WTC11 (cell line): ENCODE measurements at regions not wholly inside any gene's neighbourhood (a gene's known extent, or its start where the extent isn't known, plus 50 kb on each side); places are given as distances from the start of the nearest gene placed in this dataset.

Source experiments
- ATAC-seq: fragments of 200-7000 bp; cut with Tn5 transposase; 2 replicates; pipeline ENCODE4 v1.10.0; 2021; ENCODE audit warnings: mild to moderate bottlenecking, moderate library complexity
- CTCF ChIA-PET: fragments of 300-600 bp; sonication (Branson Sonifier 250); formaldehyde crosslinking; loops from one replicate; lab custom pipeline; 2021; ENCODE audit warnings: antibody characterized with exemption; lab: Charles Lee
- POLR2A ChIA-PET: fragments of 350-600 bp; sonication (Branson Sonifier 250); formaldehyde crosslinking; loops from one replicate; lab custom pipeline; 2021; ENCODE audit warnings: antibody characterized with exemption; lab: Charles Lee
- DNase-seq: peaks from one replicate; pipeline ENCODE4 v3.0.0; 2021; ENCODE audit warnings: low spot score
- H3K27ac Mint-ChIP-seq: 2 replicates; pipeline ENCODE4 v1.8.0; 2021; ENCODE audit warnings: mixed read lengths
- H3K27me3 Mint-ChIP-seq: 2 replicates; pipeline ENCODE4 v1.8.0; 2021; ENCODE audit warnings: low read depth, mild to moderate bottlenecking, moderate library complexity, mixed read lengths
- H3K36me3 Mint-ChIP-seq: 2 replicates; pipeline ENCODE4 v1.8.0; 2021; ENCODE audit warnings: mixed read lengths
- H3K4me1 Mint-ChIP-seq: 2 replicates; pipeline ENCODE4 v1.8.0; 2022; ENCODE audit warnings: mixed read lengths
- H3K4me3 Mint-ChIP-seq: 2 replicates; pipeline ENCODE4 v1.8.0; 2021; ENCODE audit warnings: mild to moderate bottlenecking, moderate library complexity, mixed read lengths
- H3K9me3 Mint-ChIP-seq: 2 replicates; pipeline ENCODE4 v1.8.0; 2021; ENCODE audit warnings: mixed read lengths
- ATF1 ChIP-seq: sonication (generic); formaldehyde crosslinking; IDR thresholded peaks from 2 replicates; pipeline ENCODE4 v1.8.1; 2023; ENCODE audit warnings: mild to moderate bottlenecking, moderate library complexity, missing genetic modification reagents
- FOXK1 ChIP-seq: sonication (generic); formaldehyde crosslinking; IDR thresholded peaks from 2 replicates; pipeline ENCODE4 v1.8.0; 2022; ENCODE audit warnings: mild to moderate bottlenecking, moderate library complexity, missing genetic modification reagents
- FOXP1 ChIP-seq: sonication (generic); formaldehyde crosslinking; IDR thresholded peaks from 2 replicates; pipeline ENCODE4 v1.8.0; 2022; ENCODE audit warnings: missing genetic modification reagents, mild to moderate bottlenecking, moderate library complexity, borderline replicate concordance
- GABPB1 ChIP-seq: sonication (generic); formaldehyde crosslinking; IDR thresholded peaks from 2 replicates; pipeline ENCODE4 v1.8.1; 2023; ENCODE audit warnings: mild to moderate bottlenecking, missing genetic modification reagents
- GTF2I ChIP-seq: fragments of 250-450 bp; sonication (Bioruptor Pico); conservative IDR thresholded peaks from 2 replicates; pipeline ENCODE4 v1.4.0; 2021; ENCODE audit warnings: mild to moderate bottlenecking
- HMGA2 ChIP-seq: fragments of 250-450 bp; sonication (Bioruptor Pico); IDR thresholded peaks from 2 replicates; pipeline ENCODE4 v1.4.0; 2021; ENCODE audit warnings: mild to moderate bottlenecking, moderate library complexity
- KAT7 ChIP-seq: sonication (generic); formaldehyde crosslinking; IDR thresholded peaks from 2 replicates; pipeline ENCODE4 v1.8.1; 2023; ENCODE audit warnings: missing genetic modification reagents, mild to moderate bottlenecking, borderline replicate concordance
- NFATC4 ChIP-seq: fragments of 250-450 bp; sonication (Bioruptor Pico); IDR thresholded peaks from 2 replicates; pipeline ENCODE4 v1.9.0; 2021; ENCODE audit warnings: mild to moderate bottlenecking
- NR2C2 ChIP-seq: sonication (generic); formaldehyde crosslinking; IDR thresholded peaks from 2 replicates; pipeline ENCODE4 v1.8.0; 2022; ENCODE audit warnings: mild to moderate bottlenecking, missing genetic modification reagents
- NR3C1 ChIP-seq: sonication (generic); formaldehyde crosslinking; conservative IDR thresholded peaks from 2 replicates; pipeline ENCODE4 v1.8.1; 2023; ENCODE audit warnings: low read depth, mild to moderate bottlenecking, missing genetic modification reagents
- PRRX2 ChIP-seq: fragments of 250-450 bp; sonication (Bioruptor Pico); IDR thresholded peaks from 2 replicates; pipeline ENCODE4 v1.8.0; 2021; ENCODE audit warnings: mild to moderate bottlenecking
- SP1 ChIP-seq: sonication (generic); formaldehyde crosslinking; conservative IDR thresholded peaks from 2 replicates; pipeline ENCODE4 v1.8.1; 2022; ENCODE audit warnings: missing genetic modification reagents
- ZNF121 ChIP-seq: sonication (generic); formaldehyde crosslinking; IDR thresholded peaks from 2 replicates; pipeline ENCODE4 v1.8.0; 2023; ENCODE audit warnings: missing genetic modification reagents
- ZNF263 ChIP-seq: sonication (generic); formaldehyde crosslinking; IDR thresholded peaks from 2 replicates; pipeline ENCODE4 v1.8.1; 2022; ENCODE audit warnings: low read depth, mild to moderate bottlenecking, moderate library complexity, missing genetic modification reagents
- ZNF423 ChIP-seq: fragments of 250-450 bp; sonication (Bioruptor Pico); IDR thresholded peaks from 2 replicates; pipeline ENCODE4 v2.1.2; 2022; ENCODE audit warnings: mild to moderate bottlenecking, moderate library complexity
- TF ChIP-seq, protein P1 (sequence below): sonication (generic); formaldehyde crosslinking; IDR thresholded peaks from 2 replicates; pipeline ENCODE4 v1.8.0; 2023; ENCODE audit warnings: missing genetic modification reagents, mild to moderate bottlenecking, borderline replicate concordance
- TF ChIP-seq, protein P2 (sequence below): sonication (generic); formaldehyde crosslinking; IDR thresholded peaks from 2 replicates; pipeline ENCODE4 v1.8.1; 2023; ENCODE audit warnings: mild to moderate bottlenecking, missing genetic modification reagents
- TF ChIP-seq, protein P3 (sequence below): sonication (generic); formaldehyde crosslinking; IDR thresholded peaks from 2 replicates; pipeline ENCODE4 v1.8.0; 2022; ENCODE audit warnings: mild to moderate bottlenecking, missing genetic modification reagents
- TF ChIP-seq, protein P4 (sequence below): sonication (generic); formaldehyde crosslinking; IDR thresholded peaks from 2 replicates; pipeline ENCODE4 v1.8.1; 2022; ENCODE audit warnings: mild to moderate bottlenecking, missing genetic modification reagents, moderate library complexity, borderline replicate concordance
- TF ChIP-seq, protein P5 (sequence below): sonication (generic); formaldehyde crosslinking; IDR thresholded peaks from 2 replicates; pipeline ENCODE4 v1.8.1; 2022; ENCODE audit warnings: low read depth, missing genetic modification reagents, borderline replicate concordance
- TF ChIP-seq, protein P6 (sequence below): sonication (generic); formaldehyde crosslinking; IDR thresholded peaks from 2 replicates; pipeline ENCODE4 v1.8.1; 2023; ENCODE audit warnings: mild to moderate bottlenecking, moderate library complexity, missing genetic modification reagents
- TF ChIP-seq, protein P7 (sequence below): fragments of 250-450 bp; sonication (Bioruptor Pico); IDR thresholded peaks from 2 replicates; pipeline ENCODE4 v1.8.0; 2021; ENCODE audit warnings: mild to moderate bottlenecking

DNA sequence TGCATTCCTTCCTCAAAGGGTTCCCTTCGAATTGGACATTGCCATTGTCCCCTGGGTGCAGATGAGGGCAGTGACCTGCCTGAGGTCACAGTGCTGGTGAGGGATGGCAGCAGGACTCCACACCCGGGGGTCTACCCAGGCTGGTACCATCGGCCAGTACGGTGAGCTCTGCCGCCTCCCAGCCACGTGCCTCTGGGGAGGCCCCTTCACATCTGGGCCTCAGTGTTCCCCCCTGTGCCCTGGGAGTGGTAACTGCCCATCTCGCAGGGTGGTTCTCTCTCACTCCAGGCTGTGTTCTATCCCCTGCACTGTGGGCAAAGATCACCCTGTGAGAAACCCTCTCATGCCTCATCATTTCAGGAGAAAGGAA lies 99.4 kb upstream of the IQSEC1 start (continued):
- TF ChIP-seq, protein P1, sequence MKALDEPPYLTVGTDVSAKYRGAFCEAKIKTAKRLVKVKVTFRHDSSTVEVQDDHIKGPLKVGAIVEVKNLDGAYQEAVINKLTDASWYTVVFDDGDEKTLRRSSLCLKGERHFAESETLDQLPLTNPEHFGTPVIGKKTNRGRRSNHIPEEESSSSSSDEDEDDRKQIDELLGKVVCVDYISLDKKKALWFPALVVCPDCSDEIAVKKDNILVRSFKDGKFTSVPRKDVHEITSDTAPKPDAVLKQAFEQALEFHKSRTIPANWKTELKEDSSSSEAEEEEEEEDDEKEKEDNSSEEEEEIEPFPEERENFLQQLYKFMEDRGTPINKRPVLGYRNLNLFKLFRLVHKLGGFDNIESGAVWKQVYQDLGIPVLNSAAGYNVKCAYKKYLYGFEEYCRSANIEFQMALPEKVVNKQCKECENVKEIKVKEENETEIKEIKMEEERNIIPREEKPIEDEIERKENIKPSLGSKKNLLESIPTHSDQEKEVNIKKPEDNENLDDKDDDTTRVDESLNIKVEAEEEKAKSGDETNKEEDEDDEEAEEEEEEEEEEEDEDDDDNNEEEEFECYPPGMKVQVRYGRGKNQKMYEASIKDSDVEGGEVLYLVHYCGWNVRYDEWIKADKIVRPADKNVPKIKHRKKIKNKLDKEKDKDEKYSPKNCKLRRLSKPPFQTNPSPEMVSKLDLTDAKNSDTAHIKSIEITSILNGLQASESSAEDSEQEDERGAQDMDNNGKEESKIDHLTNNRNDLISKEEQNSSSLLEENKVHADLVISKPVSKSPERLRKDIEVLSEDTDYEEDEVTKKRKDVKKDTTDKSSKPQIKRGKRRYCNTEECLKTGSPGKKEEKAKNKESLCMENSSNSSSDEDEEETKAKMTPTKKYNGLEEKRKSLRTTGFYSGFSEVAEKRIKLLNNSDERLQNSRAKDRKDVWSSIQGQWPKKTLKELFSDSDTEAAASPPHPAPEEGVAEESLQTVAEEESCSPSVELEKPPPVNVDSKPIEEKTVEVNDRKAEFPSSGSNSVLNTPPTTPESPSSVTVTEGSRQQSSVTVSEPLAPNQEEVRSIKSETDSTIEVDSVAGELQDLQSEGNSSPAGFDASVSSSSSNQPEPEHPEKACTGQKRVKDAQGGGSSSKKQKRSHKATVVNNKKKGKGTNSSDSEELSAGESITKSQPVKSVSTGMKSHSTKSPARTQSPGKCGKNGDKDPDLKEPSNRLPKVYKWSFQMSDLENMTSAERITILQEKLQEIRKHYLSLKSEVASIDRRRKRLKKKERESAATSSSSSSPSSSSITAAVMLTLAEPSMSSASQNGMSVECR (CRISPR knock-in tag) = no peak
- TF ChIP-seq ZNF263 (no peak), GABPB1 (no peak), ATF1 (CRISPR knock-in tag) (no peak), FOXP1 (no peak), NR3C1 (CRISPR knock-in tag) (no peak)
- TF ChIP-seq, protein P2, sequence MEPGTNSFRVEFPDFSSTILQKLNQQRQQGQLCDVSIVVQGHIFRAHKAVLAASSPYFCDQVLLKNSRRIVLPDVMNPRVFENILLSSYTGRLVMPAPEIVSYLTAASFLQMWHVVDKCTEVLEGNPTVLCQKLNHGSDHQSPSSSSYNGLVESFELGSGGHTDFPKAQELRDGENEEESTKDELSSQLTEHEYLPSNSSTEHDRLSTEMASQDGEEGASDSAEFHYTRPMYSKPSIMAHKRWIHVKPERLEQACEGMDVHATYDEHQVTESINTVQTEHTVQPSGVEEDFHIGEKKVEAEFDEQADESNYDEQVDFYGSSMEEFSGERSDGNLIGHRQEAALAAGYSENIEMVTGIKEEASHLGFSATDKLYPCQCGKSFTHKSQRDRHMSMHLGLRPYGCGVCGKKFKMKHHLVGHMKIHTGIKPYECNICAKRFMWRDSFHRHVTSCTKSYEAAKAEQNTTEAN (CRISPR knock-in tag) = no peak

DNA sequence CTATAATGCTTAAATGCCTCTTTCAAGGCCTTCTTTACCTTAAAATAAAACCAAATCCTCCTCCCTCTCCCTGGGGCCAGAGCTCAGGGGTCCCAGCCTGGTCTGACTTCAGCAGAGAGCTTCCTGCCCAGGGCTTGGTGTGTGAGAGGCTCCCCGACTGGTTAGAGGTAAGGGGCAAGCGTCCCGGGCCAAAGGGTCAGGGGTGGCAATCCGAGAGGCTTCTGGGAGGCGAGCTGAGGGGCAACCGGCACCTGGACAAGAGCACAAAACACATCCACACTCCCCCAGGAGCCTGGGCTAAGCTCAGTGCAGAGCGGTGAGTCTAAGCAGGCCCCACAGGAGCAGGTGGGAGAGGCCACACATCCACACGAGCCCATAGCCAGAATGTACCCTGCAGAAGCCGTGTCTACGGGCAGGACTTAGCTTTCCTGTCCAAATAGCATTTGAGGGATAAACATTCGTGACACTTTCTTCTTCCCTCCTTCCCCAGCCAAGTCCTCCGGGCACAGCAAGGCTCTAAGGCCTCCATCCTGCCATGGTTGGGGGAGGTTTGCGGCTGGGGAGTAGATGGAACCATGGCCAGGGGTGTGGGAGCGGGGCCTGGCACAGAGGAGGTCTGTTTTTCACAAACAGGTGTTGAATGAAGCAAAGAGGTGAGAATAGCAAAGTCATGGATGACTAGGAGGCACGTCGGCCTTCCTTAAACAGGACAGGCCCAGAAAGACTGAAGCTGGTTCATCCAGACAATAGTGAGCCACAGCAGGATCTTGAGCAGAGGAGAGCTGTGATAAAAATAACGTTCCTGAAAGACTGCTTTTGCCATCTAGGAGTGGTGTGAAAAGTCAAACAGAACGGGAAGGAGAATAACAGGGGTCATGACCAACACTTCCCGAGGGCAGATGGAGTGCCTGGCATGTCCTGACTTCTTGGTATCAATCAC lies 98.7 kb upstream of the IQSEC1 start:
- peaks cover 26% of the 10 kb centered on the region for H3K9me3 Mint-ChIP-seq
- CTCF ChIA-PET = interaction anchor here (0.9 to 1.5 kb wide), 4 partner anchors 9 to 80 kb away, joined by 3 to 7 read pairs (median 4); no protein-coding TSS in a partner anchor
- POLR2A ChIA-PET = no interaction called here

More for the DNA sequence above, 98.7 kb upstream of the IQSEC1 start:
- TF ChIP-seq HMGA2 (no peak), ATF1 (CRISPR knock-in tag) (no peak), ZNF263 (no peak), KAT7 (no peak), GTF2I (CRISPR knock-in tag) (no peak), SP1 (CRISPR knock-in tag) (no peak), ZNF121 (no peak), PRRX2 (CRISPR knock-in tag) (no peak), NFATC4 (no peak), ZNF423 (CRISPR knock-in tag) (no peak), NR2C2 (CRISPR knock-in tag) (no peak), FOXK1 (no peak)
- TF ChIP-seq, protein P3, sequence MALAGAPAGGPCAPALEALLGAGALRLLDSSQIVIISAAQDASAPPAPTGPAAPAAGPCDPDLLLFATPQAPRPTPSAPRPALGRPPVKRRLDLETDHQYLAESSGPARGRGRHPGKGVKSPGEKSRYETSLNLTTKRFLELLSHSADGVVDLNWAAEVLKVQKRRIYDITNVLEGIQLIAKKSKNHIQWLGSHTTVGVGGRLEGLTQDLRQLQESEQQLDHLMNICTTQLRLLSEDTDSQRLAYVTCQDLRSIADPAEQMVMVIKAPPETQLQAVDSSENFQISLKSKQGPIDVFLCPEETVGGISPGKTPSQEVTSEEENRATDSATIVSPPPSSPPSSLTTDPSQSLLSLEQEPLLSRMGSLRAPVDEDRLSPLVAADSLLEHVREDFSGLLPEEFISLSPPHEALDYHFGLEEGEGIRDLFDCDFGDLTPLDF (CRISPR knock-in tag) = no peak
- TF ChIP-seq, protein P4, sequence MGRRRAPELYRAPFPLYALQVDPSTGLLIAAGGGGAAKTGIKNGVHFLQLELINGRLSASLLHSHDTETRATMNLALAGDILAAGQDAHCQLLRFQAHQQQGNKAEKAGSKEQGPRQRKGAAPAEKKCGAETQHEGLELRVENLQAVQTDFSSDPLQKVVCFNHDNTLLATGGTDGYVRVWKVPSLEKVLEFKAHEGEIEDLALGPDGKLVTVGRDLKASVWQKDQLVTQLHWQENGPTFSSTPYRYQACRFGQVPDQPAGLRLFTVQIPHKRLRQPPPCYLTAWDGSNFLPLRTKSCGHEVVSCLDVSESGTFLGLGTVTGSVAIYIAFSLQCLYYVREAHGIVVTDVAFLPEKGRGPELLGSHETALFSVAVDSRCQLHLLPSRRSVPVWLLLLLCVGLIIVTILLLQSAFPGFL (CRISPR knock-in tag) = no peak
- TF ChIP-seq, protein P5, sequence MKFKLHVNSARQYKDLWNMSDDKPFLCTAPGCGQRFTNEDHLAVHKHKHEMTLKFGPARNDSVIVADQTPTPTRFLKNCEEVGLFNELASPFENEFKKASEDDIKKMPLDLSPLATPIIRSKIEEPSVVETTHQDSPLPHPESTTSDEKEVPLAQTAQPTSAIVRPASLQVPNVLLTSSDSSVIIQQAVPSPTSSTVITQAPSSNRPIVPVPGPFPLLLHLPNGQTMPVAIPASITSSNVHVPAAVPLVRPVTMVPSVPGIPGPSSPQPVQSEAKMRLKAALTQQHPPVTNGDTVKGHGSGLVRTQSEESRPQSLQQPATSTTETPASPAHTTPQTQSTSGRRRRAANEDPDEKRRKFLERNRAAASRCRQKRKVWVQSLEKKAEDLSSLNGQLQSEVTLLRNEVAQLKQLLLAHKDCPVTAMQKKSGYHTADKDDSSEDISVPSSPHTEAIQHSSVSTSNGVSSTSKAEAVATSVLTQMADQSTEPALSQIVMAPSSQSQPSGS (CRISPR knock-in tag) = no peak
- TF ChIP-seq, protein P6, sequence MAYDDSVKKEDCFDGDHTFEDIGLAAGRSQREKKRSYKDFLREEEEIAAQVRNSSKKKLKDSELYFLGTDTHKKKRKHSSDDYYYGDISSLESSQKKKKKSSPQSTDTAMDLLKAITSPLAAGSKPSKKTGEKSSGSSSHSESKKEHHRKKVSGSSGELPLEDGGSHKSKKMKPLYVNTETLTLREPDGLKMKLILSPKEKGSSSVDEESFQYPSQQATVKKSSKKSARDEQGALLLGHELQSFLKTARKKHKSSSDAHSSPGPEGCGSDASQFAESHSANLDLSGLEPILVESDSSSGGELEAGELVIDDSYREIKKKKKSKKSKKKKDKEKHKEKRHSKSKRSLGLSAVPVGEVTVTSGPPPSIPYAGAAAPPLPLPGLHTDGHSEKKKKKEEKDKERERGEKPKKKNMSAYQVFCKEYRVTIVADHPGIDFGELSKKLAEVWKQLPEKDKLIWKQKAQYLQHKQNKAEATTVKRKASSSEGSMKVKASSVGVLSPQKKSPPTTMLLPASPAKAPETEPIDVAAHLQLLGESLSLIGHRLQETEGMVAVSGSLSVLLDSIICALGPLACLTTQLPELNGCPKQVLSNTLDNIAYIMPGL (CRISPR knock-in tag) = no peak
- TF ChIP-seq, protein P7, sequence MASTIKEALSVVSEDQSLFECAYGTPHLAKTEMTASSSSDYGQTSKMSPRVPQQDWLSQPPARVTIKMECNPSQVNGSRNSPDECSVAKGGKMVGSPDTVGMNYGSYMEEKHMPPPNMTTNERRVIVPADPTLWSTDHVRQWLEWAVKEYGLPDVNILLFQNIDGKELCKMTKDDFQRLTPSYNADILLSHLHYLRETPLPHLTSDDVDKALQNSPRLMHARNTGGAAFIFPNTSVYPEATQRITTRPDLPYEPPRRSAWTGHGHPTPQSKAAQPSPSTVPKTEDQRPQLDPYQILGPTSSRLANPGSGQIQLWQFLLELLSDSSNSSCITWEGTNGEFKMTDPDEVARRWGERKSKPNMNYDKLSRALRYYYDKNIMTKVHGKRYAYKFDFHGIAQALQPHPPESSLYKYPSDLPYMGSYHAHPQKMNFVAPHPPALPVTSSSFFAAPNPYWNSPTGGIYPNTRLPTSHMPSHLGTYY (CRISPR knock-in tag) = no peak
- TF ChIP-seq, all 79 proteins: peak for 0
- Mint-ChIP-seq H3K36me3 (peaks cover 23% of the 10 kb centered on the region), H3K4me3 (no peak overlapping the region; the same call in 1 of the 2 replicates), H3K27me3 (peaks cover 8% of the 10 kb centered on the region; the same call in 1 of the 2 replicates), H3K27ac (peak overlapping the region; percentile 44), H3K4me1 (peaks cover 23% of the 10 kb centered on the region)
- DNase-seq (no peak), ATAC-seq (peak; percentile 66)
